Keratinocyte (primary cell): ENCODE measurements at regions not wholly inside any gene's neighbourhood (a gene's known extent, or its start where the extent isn't known, plus 50 kb on each side); places are given as distances from the start of the nearest gene placed in this dataset.

ENCODE experiments used
- DNase-seq: peaks from one replicate; pipeline ENCODE4 v3.0.0-alpha.2; 2011; ENCODE audit warnings: low read depth, missing footprints, low spot score
- FAIRE-seq: peaks from 2 replicates; lab custom pipeline; 2011; peaks lifted over from hg19 to GRCh38; lab: Jason Lieb, UNC
- H2AFZ ChIP-seq: 2 replicates; pipeline ENCODE4 v1.6.0; 2012; ENCODE audit warnings: low read length, control low read depth, inconsistent platforms; ENCODE audit not compliant: control insufficient read depth
- H3K27ac ChIP-seq: 2 replicates; pipeline ENCODE4 v1.5.1; 2011; ENCODE audit warnings: low read length; ENCODE audit not compliant: control insufficient read depth, insufficient read depth
- H3K27me3 ChIP-seq: 3 replicates; pipeline ENCODE4 v1.6.0; 2011; ENCODE audit warnings: low read length; ENCODE audit not compliant: control insufficient read depth, insufficient read depth; ENCODE audit errors: extremely low read depth
- H3K36me3 ChIP-seq, 2 experiments: 2 replicates in 1 of 2; 3 replicates in 1 of 2; pipeline ENCODE4 v1.5.1; 2011; ENCODE audit warnings: low read length in 2 of 2, mild to moderate bottlenecking in 1 of 2; ENCODE audit not compliant: control insufficient read depth in 2 of 2, insufficient read depth in 2 of 2; ENCODE audit errors: extremely low read depth in 1 of 2
- H3K4me1 ChIP-seq: 3 replicates; pipeline ENCODE4 v1.5.1; 2011; ENCODE audit warnings: low read length; ENCODE audit not compliant: control insufficient read depth, insufficient read depth; ENCODE audit errors: extremely low read depth
- H3K4me2 ChIP-seq: 3 replicates; pipeline ENCODE4 v1.6.0; 2011; ENCODE audit warnings: low read depth, low read length; ENCODE audit not compliant: control insufficient read depth, insufficient read depth; ENCODE audit errors: extremely low read depth
- H3K4me3 ChIP-seq, 3 experiments: fragments of 200-600 bp in 1 of 3; sonication (generic) in 1 of 3; 2 replicates in 2 of 3; 3 replicates in 1 of 3; pipeline ENCODE4 v1.5.1; 2011 to 2016; ENCODE audit warnings: low read length in 3 of 3, mild to moderate bottlenecking in 3 of 3, control low read depth in 2 of 3, inconsistent platforms in 1 of 3, low read depth in 1 of 3, mixed read lengths in 1 of 3, mixed run types in 1 of 3, moderate library complexity in 1 of 3; ENCODE audit not compliant: control insufficient read depth in 2 of 3, insufficient read depth in 2 of 3; ENCODE audit errors: extremely low read depth in 1 of 3
- H3K79me2 ChIP-seq: 2 replicates; pipeline ENCODE4 v1.6.0; 2012; ENCODE audit warnings: low read length; ENCODE audit not compliant: control insufficient read depth, insufficient read depth
- H3K9ac ChIP-seq: 3 replicates; pipeline ENCODE4 v1.6.0; 2011; ENCODE audit warnings: low read length; ENCODE audit not compliant: control insufficient read depth, insufficient read depth; ENCODE audit errors: extremely low read depth
- H3K9me1 ChIP-seq: 3 replicates; pipeline ENCODE4 v1.6.0; 2011; ENCODE audit warnings: low read length; ENCODE audit not compliant: control insufficient read depth, insufficient read depth; ENCODE audit errors: extremely low read depth
- H3K9me3 ChIP-seq: 2 replicates; pipeline ENCODE4 v1.5.1; 2012; ENCODE audit warnings: low read depth, low read length; ENCODE audit not compliant: control insufficient read depth
- H4K20me1 ChIP-seq: 3 replicates; pipeline ENCODE4 v1.6.0; 2011; ENCODE audit warnings: low read length; ENCODE audit not compliant: control insufficient read depth, insufficient read depth; ENCODE audit errors: extremely low read depth
- EZH2 ChIP-seq: IDR thresholded peaks from one replicate; pipeline ENCODE4 v1.6.1; 2012; ENCODE audit warnings: inconsistent platforms, mild to moderate bottlenecking, low read length, moderate library complexity
- dilution Hi-C: fragments of 300-500 bp; cut with MboI; formaldehyde crosslinking; loops from one replicate; pipeline ENCODE4 v1.7.0; 2020; ENCODE audit warnings: low sequenced_read_pairs; ENCODE audit not compliant: extremely low pct_ligation_motif_present
- TF ChIP-seq, protein P1 (sequence below), 3 experiments: IDR thresholded peaks in 1 of 3; conservative IDR thresholded peaks in 1 of 3; optimal IDR thresholded peaks in 1 of 3; 2 replicates in 2 of 3; 3 replicates in 1 of 3; pipeline versions ENCODE3 to v1.5.1; 2011; ENCODE audit warnings: low read length in 3 of 3, mild to moderate bottlenecking in 3 of 3, moderate library complexity in 2 of 3, control low read depth in 1 of 3, inconsistent platforms in 1 of 3; ENCODE audit not compliant: insufficient read depth in 2 of 3; ENCODE audit errors: extremely low read depth in 1 of 3

DNA sequence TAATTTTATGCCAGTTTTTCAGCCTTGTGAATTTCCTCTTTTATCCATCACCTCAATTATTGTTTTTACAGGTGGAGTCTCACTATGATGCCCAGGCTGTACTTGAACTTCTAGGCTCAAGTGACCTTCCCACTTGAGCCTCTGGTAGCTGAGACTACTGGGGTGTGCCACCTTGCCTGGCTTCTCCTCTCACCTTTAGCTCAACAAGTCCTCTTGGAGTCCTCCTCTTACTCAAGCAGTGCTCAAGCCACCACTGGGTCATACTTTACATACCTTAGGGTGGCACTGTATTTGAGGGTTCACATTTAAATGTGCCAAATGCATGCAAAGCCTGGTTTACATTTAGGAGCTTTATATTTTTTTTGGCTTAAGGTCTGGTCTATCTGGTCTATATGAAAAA, 350.1 kb upstream of the MCTP2 start:
- no peak for TF ChIP-seq EZH2
- TF ChIP-seq, protein P1, sequence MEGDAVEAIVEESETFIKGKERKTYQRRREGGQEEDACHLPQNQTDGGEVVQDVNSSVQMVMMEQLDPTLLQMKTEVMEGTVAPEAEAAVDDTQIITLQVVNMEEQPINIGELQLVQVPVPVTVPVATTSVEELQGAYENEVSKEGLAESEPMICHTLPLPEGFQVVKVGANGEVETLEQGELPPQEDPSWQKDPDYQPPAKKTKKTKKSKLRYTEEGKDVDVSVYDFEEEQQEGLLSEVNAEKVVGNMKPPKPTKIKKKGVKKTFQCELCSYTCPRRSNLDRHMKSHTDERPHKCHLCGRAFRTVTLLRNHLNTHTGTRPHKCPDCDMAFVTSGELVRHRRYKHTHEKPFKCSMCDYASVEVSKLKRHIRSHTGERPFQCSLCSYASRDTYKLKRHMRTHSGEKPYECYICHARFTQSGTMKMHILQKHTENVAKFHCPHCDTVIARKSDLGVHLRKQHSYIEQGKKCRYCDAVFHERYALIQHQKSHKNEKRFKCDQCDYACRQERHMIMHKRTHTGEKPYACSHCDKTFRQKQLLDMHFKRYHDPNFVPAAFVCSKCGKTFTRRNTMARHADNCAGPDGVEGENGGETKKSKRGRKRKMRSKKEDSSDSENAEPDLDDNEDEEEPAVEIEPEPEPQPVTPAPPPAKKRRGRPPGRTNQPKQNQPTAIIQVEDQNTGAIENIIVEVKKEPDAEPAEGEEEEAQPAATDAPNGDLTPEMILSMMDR (optimal IDR thresholded peaks at IDR 0.05 in 1 of 3, IDR thresholded peaks at IDR 0.05 in 1 of 3, conservative IDR thresholded peaks at IDR 0.05 in 1 of 3; ENCODE audit: extremely low read depth in 1 of 3, insufficient read depth in 2 of 3, low read length in 3 of 3), result no peak
- Histone ChIP-seq H3K9me3 (no peaks in the 10 kb centered on the region), H3K9me1 (no peaks in the 10 kb centered on the region), H3K4me2 (no peak overlapping the region), H3K79me2 (no peaks in the 10 kb centered on the region), H3K27me3 (no peaks in the 10 kb centered on the region), H3K4me1 (no peaks in the 10 kb centered on the region), H3K9ac (no peak overlapping the region), H3K4me3 (no peak overlapping the region), H3K27ac (no peak overlapping the region), H3K36me3 (no peaks in the 10 kb centered on the region), H4K20me1 (no peaks in the 10 kb centered on the region), H2AFZ (no peak overlapping the region)
- FAIRE-seq (no peak), DNase-seq (no peak)
- dilution Hi-C loops, result no loop called here

DNA sequence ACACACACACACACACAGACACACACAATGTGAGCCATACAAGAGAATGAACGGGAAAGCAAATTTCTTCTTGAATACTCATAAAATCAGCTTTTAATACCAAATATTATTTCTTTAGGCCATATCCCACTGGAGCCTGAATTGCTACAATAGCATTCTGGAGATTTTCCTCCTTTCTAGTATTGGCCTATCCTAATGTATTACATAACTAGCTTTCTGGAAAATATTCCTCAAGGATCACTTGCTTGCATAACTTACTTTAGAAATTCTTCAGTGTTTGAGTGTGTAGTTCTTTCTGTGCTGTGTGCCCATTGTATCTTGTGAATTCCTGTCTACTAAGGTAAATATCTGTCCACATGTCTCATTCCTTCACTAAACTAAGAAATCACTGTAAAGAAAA, 351.0 kb upstream of the MCTP2 start:
- H3K4me1 ChIP-seq, result no peaks in the 10 kb centered on the region
- no peak overlapping the region for H2AFZ ChIP-seq
- dilution Hi-C loops, result no loop called here
- no peaks in the 10 kb centered on the region for H3K9me3 ChIP-seq
- no peak for DNase-seq
- no peaks in the 10 kb centered on the region for H3K27me3 ChIP-seq
- no peak overlapping the region for H3K9ac ChIP-seq
- no peak for FAIRE-seq
- H3K27ac ChIP-seq, result no peak overlapping the region
- H4K20me1 ChIP-seq, result no peaks in the 10 kb centered on the region
- no peak overlapping the region for H3K4me3 ChIP-seq
- H3K4me2 ChIP-seq, result no peak overlapping the region
- no peaks in the 10 kb centered on the region for H3K79me2 ChIP-seq
- no peaks in the 10 kb centered on the region for H3K36me3 ChIP-seq
- H3K9me1 ChIP-seq, result no peaks in the 10 kb centered on the region
- TF ChIP-seq EZH2, result no peak
- TF ChIP-seq, protein P1 (optimal IDR thresholded peaks at IDR 0.05 in 1 of 3, IDR thresholded peaks at IDR 0.05 in 1 of 3, conservative IDR thresholded peaks at IDR 0.05 in 1 of 3; ENCODE audit: extremely low read depth in 1 of 3, insufficient read depth in 2 of 3, low read length in 3 of 3), result no peak
